HG03108 (cell line): ENCODE measurements at regions not wholly inside any gene's neighbourhood (a gene's known extent, or its start where the extent isn't known, plus 50 kb on each side); places are given as distances from the start of the nearest gene placed in this dataset.

ENCODE experiments used
- ATAC-seq: cut with Tn5 transposase; IDR thresholded peaks from one replicate; pipeline ENCODE4 v1.9.1; 2021; ENCODE audit warnings: moderate library complexity; ENCODE audit not compliant: unreplicated experiment

GRCh38 chr6:45791211-45792168 lies 224.2 kb downstream of the CLIC5 start:
- no peak for ATAC-seq

- ATAC-seq, result no peak
These were observed 226.4 kb downstream of the CLIC5 start for GRCh38 chr6:45789238-45789637.

GRCh38 chr6:45787384-45787783 lies 228.3 kb downstream of the CLIC5 start:
- ATAC-seq, result no peak

GRCh38 chr6:45786355-45786781 lies 229.3 kb downstream of the CLIC5 start:
- ATAC-seq, result no peak

GRCh38 chr6:45784250-45784649 lies 231.4 kb downstream of the CLIC5 start:
- ATAC-seq, result no peak

- ATAC-seq, result no peak
These were observed 231.9 kb downstream of the CLIC5 start for GRCh38 chr6:45783716-45784115.

GRCh38 chr6:45781890-45782289 lies 233.8 kb downstream of the CLIC5 start:
- ATAC-seq, result no peak

- ATAC-seq, result no peak
These were observed 235.1 kb downstream of the CLIC5 start for GRCh38 chr6:45780523-45780922.

- no peak for ATAC-seq
These were observed 240.5 kb downstream of the CLIC5 start for GRCh38 chr6:45775026-45775697.

GRCh38 chr6:45773906-45774305 lies 241.8 kb downstream of the CLIC5 start:
- no peak for ATAC-seq

GRCh38 chr6:45772886-45773495 lies 242.7 kb downstream of the CLIC5 start:
- no peak for ATAC-seq

GRCh38 chr6:45772051-45772450 lies 243.6 kb downstream of the CLIC5 start:
- ATAC-seq, result no peak

GRCh38 chr6:45763281-45763680 lies 252.4 kb downstream of the CLIC5 start:
- ATAC-seq, result no peak

GRCh38 chr6:45759472-45759810 lies 256.2 kb downstream of the CLIC5 start:
- ATAC-seq, result no peak

GRCh38 chr6:45758787-45759471 lies 256.7 kb downstream of the CLIC5 start:
- no peak for ATAC-seq

GRCh38 chr6:45757443-45758130 lies 258.1 kb downstream of the CLIC5 start:
- ATAC-seq, result no peak

GRCh38 chr6:45756606-45757005 lies 259.1 kb downstream of the CLIC5 start:
- ATAC-seq, result no peak

GRCh38 chr6:45754432-45754831 lies 261.2 kb downstream of the CLIC5 start:
- no peak for ATAC-seq

- no peak for ATAC-seq
These were observed 269.6 kb downstream of the CLIC5 start for GRCh38 chr6:45746046-45746445.

- ATAC-seq, result no peak
These were observed 272.5 kb downstream of the CLIC5 start for GRCh38 chr6:45743028-45743615.
